ENCODE measurements at regions not wholly inside any gene's neighbourhood (a gene's known extent, or its start where the extent isn't known, plus 50 kb on each side); places are given as distances from the start of the nearest gene placed in this dataset.
A peak's percentile ranks its signal among the peaks of the same experiment; 100 is the strongest.
"Not testable (repeated sequence)": the region's sequence is repeated elsewhere in the genome, so short reads cannot be mapped to it uniquely, and the experiment has no call there.

DNA sequence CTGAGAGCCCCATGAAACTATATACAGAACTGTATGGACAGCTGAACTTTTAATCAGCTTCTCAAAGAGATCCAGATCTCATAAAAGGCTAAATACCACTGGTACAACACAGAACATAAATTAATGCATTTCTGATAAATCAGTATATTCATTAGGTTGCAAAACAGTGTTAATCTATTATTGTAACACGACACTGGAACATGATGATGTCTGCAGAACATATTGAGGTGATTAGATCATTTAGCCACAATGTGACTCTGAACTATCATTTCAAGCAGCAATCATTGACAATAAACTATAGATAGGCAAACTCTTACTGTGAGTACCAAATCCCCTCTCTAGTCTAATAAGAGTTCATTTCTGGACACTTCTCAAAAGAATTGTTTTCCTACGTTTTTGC, 50.3 kb downstream of the GASK1B start:
- peak; percentile 54 for DNase-seq

GRCh38 chr4:158121161-158121579, 51.7 kb downstream of the GASK1B start:
- peak; percentile 97 for DNase-seq

DNA sequence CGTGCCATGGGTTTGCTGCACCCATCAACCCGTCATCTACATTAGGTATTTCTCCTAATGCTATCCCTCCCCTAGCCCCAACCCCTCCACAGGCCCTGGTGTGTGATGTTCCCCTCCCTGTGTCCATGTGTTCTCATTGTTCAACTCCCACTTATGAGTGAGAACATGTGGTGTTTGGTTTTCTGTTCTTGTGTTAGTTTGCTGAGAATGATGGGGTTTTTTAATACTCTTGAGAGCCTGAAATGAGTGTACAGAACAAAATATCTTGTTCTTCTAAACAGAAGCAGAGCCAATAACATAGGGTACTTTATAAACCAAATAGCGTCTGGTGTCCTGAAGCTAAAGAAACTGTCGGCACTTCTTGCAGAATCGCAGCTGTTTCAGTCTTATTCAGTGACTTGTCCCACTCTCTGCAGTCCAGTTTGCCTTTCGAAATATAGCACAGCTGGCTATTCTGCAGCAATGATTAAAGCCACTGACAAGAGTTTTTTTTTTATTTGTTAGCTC, 52.1 kb downstream of the GASK1B start:
- not testable (repeated sequence) for DNase-seq

DNA sequence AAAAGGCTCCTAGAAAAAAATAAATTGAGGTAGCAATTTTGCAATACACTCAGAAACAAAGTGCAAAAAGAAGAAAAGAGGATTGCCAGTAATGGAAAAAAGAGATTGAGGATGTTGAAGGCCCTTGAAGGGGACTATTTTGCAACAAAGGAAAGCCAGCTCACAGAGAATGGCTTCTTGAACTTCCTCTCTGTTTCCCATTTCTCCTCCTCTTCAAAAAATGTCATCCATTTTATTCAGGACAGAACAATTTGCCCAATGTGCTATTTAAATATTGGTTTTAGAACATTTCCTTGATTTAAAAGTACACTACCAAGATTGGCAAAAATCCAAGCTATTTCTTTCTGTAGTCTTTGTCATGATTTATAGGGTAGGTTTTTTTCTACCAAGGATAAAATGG, 60.2 kb downstream of the GASK1B start:
- no peak for DNase-seq

DNA sequence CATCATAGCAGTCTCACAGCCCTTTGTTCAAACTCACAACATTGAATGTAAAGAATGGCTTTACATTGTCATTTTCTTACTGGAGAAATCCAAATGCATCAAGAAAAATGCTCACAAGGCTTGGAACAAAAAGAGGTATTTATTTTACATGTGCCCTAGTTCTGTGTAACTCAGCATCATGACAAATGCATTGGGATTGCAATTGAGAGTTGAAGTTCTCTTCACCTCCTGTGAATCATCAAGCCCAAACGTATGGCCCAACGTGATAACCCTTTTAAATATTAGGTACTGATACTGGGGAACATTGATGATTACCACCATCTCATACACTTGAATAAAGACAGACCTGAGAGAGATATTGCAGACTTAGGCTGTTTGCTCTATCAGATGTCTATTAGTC, 61.6 kb downstream of the GASK1B start:
- no peak for DNase-seq

DNA sequence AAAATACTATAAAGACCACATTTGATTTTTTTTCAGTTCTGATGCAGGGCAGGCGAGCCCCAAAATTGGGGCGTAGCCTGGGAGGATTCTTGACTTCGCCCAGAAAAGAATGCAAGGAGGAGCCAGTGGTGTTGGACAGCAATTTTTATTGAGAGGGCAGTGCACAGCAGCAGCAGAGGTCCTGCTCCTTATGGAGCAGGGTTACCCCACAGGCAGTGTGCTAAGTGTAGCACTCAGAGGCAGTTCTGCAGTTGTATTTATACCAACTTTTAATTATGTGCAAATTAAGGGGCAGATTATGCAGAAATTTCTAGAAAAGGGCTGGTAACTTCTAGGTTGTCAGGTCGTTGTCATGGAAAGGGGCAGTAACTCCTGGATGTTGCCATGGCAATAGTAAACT, 69.9 kb downstream of the GASK1B start:
- no peak for DNase-seq

DNA sequence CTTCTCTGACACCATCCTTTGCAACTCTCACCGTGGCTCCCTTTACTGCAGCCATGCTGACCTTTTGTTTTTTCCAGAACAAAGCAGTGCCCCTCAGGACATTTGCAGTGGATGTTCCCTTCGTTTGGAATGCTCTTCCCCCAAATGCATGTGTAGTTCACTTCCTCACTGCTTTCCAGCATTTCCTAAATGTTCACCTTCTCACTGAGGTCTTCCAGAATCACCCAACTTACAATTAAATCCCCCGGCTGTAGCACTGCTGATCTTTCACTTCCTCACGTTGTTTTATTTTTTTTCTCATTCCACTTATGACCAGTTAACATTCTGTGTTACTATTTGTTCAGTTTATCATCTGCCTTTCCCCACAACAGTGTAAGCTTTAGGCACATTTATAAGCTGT, 73.1 kb downstream of the GASK1B start:
- DNase-seq, result no peak

DNA sequence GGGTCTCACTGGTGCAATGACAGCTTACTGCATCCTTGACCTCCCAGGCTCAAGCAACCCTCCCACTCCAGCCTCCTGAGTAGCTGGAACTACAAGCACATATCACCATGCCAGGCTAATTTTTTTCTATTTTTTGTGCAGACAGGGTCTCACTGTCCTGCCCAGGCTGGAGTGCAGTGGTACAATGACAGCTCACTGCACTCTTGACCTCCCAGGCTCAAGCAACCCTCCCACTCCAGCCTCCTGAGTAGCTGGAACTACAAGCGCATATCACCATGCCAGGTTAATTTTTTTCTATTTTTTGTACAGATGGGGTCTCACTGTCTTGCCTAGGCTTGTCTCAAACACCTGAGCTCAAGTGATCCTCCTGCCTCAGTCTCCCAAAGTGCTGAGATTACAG, 74.0 kb downstream of the GASK1B start:
- DNase-seq, result no peak

- DNase-seq, result peak; percentile 15
These were observed 78.3 kb downstream of the GASK1B start for GRCh38 chr4:158094413-158095134.

DNA sequence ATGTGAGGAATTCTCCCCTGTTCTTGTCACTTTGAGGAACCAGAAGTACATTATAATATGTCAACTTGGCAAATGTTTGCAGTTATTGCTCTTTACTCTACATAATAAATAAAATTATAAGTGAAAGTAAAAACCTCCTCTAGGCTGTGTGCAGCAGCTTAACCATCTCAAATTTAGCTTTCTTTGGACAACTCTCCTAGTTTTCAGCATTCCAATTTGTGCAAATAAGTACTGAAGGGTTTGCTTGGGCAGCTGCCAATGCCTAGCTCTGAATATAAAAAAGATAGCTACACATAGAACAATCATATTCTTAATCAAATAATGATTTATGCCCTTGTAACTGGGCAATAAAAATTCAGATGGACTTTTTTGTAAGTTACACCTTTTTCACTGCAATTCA, 82.5 kb downstream of the GASK1B start:
- DNase-seq, result peak; percentile 8

DNA sequence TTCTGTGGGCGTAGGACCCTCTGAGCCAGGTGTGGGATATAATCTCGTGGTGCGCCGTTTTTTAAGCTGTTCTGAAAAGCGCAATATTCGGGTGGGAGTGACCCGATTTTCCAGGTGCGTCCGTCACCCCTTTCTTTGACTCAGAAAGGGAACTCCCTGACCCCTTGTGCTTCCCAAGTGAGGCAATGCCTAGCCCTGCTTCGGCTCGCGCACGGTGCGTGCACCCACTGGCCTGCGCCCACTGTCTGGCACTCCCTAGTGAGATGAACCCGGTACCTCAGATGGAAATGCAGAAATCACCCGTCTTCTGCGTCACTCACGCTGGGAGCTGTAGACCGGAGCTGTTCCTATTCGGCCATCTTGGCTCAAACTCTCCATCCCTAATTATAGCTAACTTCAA, 82.9 kb downstream of the GASK1B start:
- DNase-seq, result not testable (repeated sequence)

DNA sequence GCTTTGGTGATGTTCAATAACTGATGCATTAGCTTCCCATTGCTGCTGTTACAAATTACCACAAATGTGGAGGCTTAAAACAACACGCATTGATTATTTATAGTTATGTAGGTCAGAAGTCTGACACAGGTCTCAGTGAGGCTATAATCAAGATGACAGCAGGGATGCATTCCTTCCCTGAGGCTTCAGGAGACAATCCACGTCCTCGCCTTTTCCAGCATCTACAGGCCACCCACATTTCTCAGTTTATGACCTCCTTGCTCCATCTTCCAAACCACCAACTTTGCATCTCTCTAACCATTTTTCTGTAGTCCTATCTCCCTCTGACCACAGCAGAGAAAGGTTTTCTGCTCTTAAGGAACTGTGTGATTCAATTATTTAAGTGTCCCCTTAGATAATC, 92.5 kb downstream of the GASK1B start:
- peak; percentile 14 for DNase-seq

- peak; percentile 34 for DNase-seq
These were observed 93.2 kb downstream of the GASK1B start for GRCh38 chr4:158079661-158080060.

- no peak for DNase-seq
These were observed 95.0 kb downstream of the GASK1B start for GRCh38 chr4:158077835-158078234.

DNA sequence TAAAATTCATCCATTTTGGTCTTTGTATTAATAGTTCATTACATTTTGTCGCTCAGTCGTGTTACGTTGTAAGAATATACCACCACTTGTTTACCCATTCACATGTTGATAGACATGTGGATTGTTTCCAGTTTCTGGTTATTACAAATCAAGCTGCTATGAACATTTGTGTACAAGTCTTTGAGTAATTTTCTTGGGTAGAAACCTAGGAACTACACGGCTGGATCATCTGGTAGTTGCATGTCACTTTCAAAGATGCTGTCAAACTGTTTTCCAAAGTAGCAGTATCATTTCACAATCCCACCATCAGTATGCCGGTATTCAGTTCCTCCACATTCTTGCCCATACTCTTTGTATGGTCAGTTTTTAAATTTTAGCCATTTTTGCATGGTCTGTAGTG, 98.0 kb downstream of the GASK1B start:
- no peak for DNase-seq

- DNase-seq, result no peak
These were observed 100.9 kb downstream of the GASK1B start for GRCh38 chr4:158071931-158072330.

DNA sequence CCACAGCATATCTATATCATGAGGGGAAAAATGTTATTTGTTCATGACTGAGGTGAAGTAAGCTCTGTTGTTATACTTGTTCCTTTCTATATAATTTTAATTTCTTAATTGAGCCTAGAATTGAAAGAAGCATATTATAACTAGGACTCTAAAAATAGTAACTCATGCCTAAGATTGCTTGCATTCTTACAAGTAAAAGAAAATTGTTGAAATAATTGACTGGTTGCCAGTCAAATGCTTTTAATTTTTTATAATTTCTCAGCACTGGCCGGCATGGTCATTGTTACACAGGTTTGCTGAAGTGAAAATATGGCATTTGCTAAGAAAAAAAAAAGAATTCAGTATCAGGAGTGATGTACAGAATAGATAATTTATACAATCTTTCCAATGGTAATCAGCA, 104.8 kb downstream of the GASK1B start:
- peak; percentile 55 for DNase-seq

DNA sequence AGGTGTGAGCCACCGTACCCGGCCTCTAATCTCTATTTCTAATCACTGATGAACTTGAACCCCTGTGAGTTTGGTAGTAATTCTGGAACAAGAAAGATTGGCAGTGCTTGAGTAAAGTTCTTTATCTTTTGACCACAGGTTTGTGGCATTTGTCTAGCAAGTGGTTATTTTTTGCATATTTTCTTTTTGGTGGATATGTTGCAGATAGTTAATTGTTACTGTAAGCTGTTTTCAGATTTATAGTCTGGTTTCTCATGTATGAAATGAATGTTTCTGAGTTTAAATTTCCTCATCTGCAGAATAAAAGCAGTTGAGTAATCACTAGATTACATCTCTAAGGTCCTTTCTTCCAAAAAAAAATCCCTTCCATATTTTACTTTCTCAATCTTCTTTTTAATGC, 105.2 kb downstream of the GASK1B start:
- peak; percentile 59 for DNase-seq

- no peak for DNase-seq
These were observed 107.2 kb downstream of the GASK1B start for GRCh38 chr4:158065603-158066002.

DNA sequence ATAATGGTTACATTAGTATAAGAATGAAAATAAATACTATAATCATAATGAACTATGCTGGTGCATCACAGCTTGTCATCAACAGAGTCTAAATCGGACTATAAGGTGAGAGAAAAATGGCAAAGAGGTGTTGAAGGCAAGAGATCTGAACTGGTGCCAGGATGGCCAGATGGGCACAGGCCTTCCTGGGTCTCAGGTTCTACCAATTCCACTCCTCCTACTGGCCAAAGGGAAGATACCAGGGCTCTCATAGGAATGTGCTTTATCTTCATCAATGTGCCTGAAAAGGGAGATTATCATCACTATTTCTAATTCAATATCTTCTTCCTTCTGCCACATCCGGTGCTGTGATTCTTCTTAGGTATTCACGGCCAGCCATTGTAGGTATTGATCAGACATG, 107.6 kb downstream of the GASK1B start:
- DNase-seq, result no peak

- no peak for DNase-seq
These were observed 116.1 kb downstream of the GASK1B start for GRCh38 chr4:158056689-158057245.

- DNase-seq, result no peak
These were observed 117.2 kb downstream of the GASK1B start for GRCh38 chr4:158055668-158056067.

GRCh38 chr4:158053801-158054200, 119.0 kb downstream of the GASK1B start:
- DNase-seq, result no peak

DNA sequence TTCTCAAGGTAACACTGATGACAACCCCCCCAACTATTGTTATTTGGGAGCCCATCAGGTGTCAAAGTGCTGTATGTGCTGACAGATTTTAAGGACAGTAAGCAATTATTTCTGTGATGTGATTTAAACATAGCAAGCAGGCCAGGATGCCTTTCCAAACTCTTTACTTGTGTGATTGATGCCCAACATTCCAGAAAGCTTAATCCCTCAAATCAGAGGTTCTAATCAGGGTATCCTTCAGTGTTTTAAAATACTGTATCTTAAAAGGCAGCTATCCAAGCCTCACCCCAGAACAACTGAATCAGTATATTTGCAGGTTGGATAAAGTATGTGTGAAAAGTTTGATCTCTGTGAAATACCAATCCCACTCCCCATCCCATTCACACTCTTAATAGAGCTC, 119.7 kb downstream of the GASK1B start:
- no peak for DNase-seq
